ENCODE measurements at regions not wholly inside any gene's neighbourhood (a gene's known extent, or its start where the extent isn't known, plus 50 kb on each side); places are given as distances from the start of the nearest gene placed in this dataset.

DNA sequence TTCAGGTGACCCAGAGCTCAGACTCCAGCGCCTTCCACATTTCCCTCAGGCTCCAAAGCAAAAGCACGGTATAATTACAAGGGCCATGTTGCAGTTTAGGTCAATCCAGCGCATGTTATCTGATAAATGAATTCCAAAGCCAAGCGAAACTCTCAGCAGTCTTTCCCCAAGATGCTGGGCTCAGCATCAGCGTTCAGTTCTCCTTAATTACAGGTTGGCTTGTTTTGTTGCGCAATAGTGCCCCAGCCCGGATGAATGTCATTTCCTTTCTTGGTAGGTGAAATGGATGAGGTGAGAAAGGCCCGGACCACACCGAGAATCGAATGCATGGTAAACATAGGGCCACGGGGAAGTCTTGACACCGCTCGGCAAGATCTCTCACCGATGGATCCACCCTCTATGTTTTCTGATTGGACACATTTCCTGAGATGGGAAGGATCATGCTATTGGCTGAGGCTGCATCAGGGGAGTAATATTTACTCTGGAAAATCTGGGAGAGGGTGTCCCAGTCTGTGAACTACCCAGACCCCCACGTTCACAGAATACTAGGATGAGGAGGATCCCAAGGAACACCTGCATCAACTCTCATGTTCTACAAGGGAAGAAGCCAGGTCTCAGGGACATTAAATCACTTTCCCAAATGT lies 221.2 kb upstream of the ANKRD55 start:
- no peak for ATAC-seq (ENCODE audit: low read depth)
- no peak for DNase-seq (ENCODE audit: low spot score in 2 of 2)
- peaks cover 5% of the 10 kb centered on the region for H3K36me3 Mint-ChIP-seq
- peaks cover 22% of the 10 kb centered on the region for H3K4me1 Mint-ChIP-seq
- H3K27me3 Mint-ChIP-seq = no peaks in the 10 kb centered on the region
- no peak overlapping the region for H3K4me3 Mint-ChIP-seq
- peak overlapping the region; percentile 8 for H3K27ac Mint-ChIP-seq
- no peaks in the 10 kb centered on the region for H3K9me3 Mint-ChIP-seq

DNA sequence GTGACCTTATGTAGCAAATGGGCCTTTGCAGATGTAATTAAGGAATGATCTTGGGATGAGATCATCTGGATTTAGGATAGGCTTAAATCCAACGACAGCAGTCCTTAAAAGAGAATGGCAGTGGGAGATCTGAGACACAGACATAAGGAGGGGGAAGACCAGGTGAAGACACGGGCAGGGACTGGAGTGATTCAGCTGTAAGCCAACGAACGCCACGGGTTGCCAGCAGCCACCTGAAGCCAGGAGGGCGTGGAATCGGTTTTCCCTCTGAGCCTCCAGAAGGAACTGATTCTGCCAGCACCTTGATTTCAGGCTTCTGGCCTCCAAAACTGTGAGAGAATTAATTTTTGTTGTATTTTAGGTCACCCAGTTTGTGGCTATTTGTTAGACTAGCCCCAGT lies 218.6 kb upstream of the ANKRD55 start:
- no peak for DNase-seq (ENCODE audit: low spot score in 2 of 2)
- Mint-ChIP-seq H3K4me1 (peaks cover 35% of the 10 kb centered on the region), H3K36me3 (peaks cover 8% of the 10 kb centered on the region), H3K27ac (peak overlapping the region; percentile 56), H3K27me3 (no peaks in the 10 kb centered on the region), H3K9me3 (peaks cover 4% of the 10 kb centered on the region), H3K4me3 (no peak overlapping the region)
- no peak for ATAC-seq (ENCODE audit: low read depth)

DNA sequence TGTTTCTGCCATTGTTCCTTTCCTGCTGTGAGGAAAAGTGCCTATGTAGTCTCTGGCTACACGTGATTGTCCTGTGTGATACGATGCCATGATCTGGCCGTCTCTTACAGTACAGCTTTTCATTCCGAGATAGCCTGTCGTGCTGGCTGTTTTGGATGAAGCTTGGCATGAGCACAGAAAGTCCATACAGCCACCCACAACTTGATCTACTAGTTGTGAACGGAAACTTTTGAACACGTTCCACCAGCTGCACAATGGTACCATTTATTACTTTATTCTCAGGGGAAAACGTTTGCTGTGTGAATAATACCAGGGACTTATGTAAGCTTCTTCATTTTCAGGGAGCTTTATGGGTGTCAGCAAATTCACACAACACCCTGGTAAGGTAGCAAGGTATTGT lies 217.6 kb upstream of the ANKRD55 start:
- Mint-ChIP-seq H3K27ac (no peak overlapping the region), H3K4me1 (peaks cover 35% of the 10 kb centered on the region), H3K36me3 (peaks cover 6% of the 10 kb centered on the region), H3K9me3 (peaks cover 4% of the 10 kb centered on the region), H3K27me3 (no peaks in the 10 kb centered on the region), H3K4me3 (no peak overlapping the region)
- ATAC-seq (ENCODE audit: low read depth) (no peak), DNase-seq (ENCODE audit: low spot score in 2 of 2) (no peak)

DNA sequence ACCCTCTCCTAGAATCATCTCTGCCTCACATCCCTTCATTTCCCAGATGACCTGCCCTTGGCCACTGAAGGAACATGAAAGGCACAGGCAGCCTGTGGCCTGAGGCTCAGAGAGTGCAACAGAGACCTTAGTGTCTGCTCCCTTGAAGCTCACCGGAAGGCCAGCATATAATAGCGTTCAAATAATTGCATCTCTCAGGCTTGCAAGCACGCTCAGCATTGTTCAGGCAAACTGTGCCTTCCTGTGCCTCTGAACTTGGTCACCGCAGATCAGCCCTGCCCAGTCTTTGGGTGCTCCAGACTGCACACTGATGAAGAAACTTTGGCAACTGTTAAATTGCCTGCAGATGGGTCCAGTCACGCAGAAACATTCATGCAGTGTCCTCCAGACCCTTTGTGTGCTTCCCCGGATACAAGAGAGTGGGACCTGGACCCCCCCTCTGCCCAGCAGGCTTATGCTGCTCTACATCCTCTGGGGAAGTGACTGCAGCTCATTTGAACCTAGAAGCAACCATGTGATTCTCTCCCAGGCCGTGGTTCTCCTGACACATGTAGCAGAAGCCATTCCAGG lies 216.0 kb upstream of the ANKRD55 start:
- H3K9me3 Mint-ChIP-seq = peaks cover 4% of the 10 kb centered on the region
- H3K27me3 Mint-ChIP-seq = no peaks in the 10 kb centered on the region
- no peak overlapping the region for H3K4me3 Mint-ChIP-seq
- DNase-seq (ENCODE audit: low spot score in 2 of 2) = no peak
- no peak overlapping the region for H3K27ac Mint-ChIP-seq
- ATAC-seq (ENCODE audit: low read depth) = no peak
- H3K4me1 Mint-ChIP-seq = peaks cover 32% of the 10 kb centered on the region
- H3K36me3 Mint-ChIP-seq = peaks cover 3% of the 10 kb centered on the region

- Mint-ChIP-seq H3K9me3 (peaks cover 6% of the 10 kb centered on the region), H3K36me3 (peaks cover 4% of the 10 kb centered on the region), H3K27ac (peak overlapping the region; percentile 2), H3K27me3 (no peaks in the 10 kb centered on the region), H3K4me1 (peaks cover 32% of the 10 kb centered on the region), H3K4me3 (no peak overlapping the region)
- no peak for DNase-seq (ENCODE audit: low spot score in 2 of 2)
- ATAC-seq (ENCODE audit: low read depth) = no peak
Observed at GRCh38 chr5:56447656-56448055, 214.5 kb upstream of the ANKRD55 start.

DNA sequence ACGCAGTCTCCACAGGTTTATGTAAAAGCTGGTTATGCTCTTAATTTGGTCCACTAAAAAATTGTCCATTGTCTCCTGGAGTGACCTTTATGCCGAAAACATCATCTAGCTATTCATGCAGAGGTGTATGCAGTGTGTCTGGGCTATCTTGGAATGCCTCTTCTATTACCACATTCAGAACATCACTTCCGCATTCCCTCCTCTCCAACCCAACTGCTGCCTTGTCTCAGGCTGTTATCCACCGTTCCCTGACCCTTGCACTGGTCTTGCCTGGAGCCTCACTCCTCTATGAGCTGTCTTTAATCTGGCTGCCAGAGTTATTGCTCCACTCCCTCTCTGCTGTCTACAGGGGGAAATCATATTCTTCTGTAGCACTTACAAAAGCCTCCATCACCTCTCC lies 214.1 kb upstream of the ANKRD55 start:
- peaks cover 4% of the 10 kb centered on the region for H3K36me3 Mint-ChIP-seq
- DNase-seq (ENCODE audit: low spot score in 2 of 2) (no peak), ATAC-seq (ENCODE audit: low read depth) (no peak)
- peaks cover 6% of the 10 kb centered on the region for H3K9me3 Mint-ChIP-seq
- no peak overlapping the region for H3K4me3 Mint-ChIP-seq
- H3K27ac Mint-ChIP-seq = peak overlapping the region; percentile 2
- peaks cover 32% of the 10 kb centered on the region for H3K4me1 Mint-ChIP-seq
- H3K27me3 Mint-ChIP-seq = no peaks in the 10 kb centered on the region

- ATAC-seq (ENCODE audit: low read depth) = no peak
- Mint-ChIP-seq H3K4me1 (peaks cover 32% of the 10 kb centered on the region), H3K9me3 (peaks cover 6% of the 10 kb centered on the region), H3K36me3 (peaks cover 4% of the 10 kb centered on the region), H3K27me3 (no peaks in the 10 kb centered on the region), H3K27ac (no peak overlapping the region), H3K4me3 (no peak overlapping the region)
- no peak for DNase-seq (ENCODE audit: low spot score in 2 of 2)
Observed at GRCh38 chr5:56446728-56447127, 213.6 kb upstream of the ANKRD55 start.

- Mint-ChIP-seq H3K27ac (no peak overlapping the region), H3K4me1 (peaks cover 15% of the 10 kb centered on the region), H3K27me3 (no peaks in the 10 kb centered on the region), H3K36me3 (peaks cover 4% of the 10 kb centered on the region), H3K4me3 (no peak overlapping the region), H3K9me3 (peaks cover 6% of the 10 kb centered on the region)
- ATAC-seq (ENCODE audit: low read depth) = no peak
- DNase-seq (ENCODE audit: low spot score in 2 of 2) = no peak
Observed at GRCh38 chr5:56443826-56444225, 210.7 kb upstream of the ANKRD55 start.

- H3K27me3 Mint-ChIP-seq = no peaks in the 10 kb centered on the region
- H3K9me3 Mint-ChIP-seq = peaks cover 2% of the 10 kb centered on the region
- DNase-seq (ENCODE audit: low spot score in 2 of 2) (no peak), ATAC-seq (ENCODE audit: low read depth) (no peak)
- no peak overlapping the region for H3K4me3 Mint-ChIP-seq
- H3K4me1 Mint-ChIP-seq = peaks cover 3% of the 10 kb centered on the region
- no peak overlapping the region for H3K27ac Mint-ChIP-seq
- H3K36me3 Mint-ChIP-seq = peaks cover 1% of the 10 kb centered on the region
Observed at GRCh38 chr5:56440871-56441740, 208.0 kb upstream of the ANKRD55 start.

GRCh38 chr5:56434986-56435385 lies 201.9 kb upstream of the ANKRD55 start:
- peak overlapping the region; percentile 21 for H3K27ac Mint-ChIP-seq
- no peak overlapping the region for H3K4me3 Mint-ChIP-seq
- no peaks in the 10 kb centered on the region for H3K36me3 Mint-ChIP-seq
- H3K27me3 Mint-ChIP-seq = no peaks in the 10 kb centered on the region
- H3K4me1 Mint-ChIP-seq = peaks cover 18% of the 10 kb centered on the region
- DNase-seq (ENCODE audit: low spot score in 2 of 2) (no peak), ATAC-seq (ENCODE audit: low read depth) (no peak)
- H3K9me3 Mint-ChIP-seq = no peaks in the 10 kb centered on the region

DNA sequence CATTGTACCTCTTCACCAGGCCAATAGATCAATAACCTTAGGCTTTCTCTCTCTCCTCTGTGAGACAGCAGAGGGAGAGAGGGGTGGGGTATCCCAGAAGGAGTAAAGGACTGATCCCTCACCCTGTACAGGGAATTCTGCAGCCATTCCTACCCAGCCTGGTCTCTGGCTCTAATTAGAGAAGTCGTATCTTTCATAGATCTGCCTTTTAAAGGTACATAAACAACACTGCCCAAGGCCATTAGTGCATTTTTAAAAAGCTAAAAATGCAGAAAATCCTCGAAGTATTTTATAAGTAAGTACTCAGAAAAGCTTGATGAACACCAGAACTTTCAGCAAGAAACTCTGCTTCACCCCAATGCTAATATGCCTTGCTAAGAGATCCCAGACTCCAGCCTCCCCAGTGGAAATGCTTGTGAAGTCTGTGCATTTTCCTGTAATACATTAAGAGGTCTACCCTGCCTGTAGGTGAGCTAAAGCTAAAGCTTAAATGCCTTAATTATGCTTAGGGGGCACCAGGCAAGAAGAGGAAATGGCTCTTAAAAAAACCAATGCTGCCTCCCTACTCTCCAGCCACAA lies 200.0 kb upstream of the ANKRD55 start:
- ATAC-seq (ENCODE audit: low read depth) (peak; percentile 31), DNase-seq (ENCODE audit: low spot score in 2 of 2) (no peak)
- Mint-ChIP-seq H3K27ac (no peak overlapping the region), H3K36me3 (no peaks in the 10 kb centered on the region), H3K4me1 (peaks cover 18% of the 10 kb centered on the region), H3K9me3 (no peaks in the 10 kb centered on the region), H3K27me3 (no peaks in the 10 kb centered on the region), H3K4me3 (no peak overlapping the region)

- ATAC-seq (ENCODE audit: low read depth) = no peak
- peaks cover 21% of the 10 kb centered on the region for H3K4me1 Mint-ChIP-seq
- no peak overlapping the region for H3K27ac Mint-ChIP-seq
- H3K27me3 Mint-ChIP-seq = no peaks in the 10 kb centered on the region
- H3K9me3 Mint-ChIP-seq = peaks cover 2% of the 10 kb centered on the region
- H3K36me3 Mint-ChIP-seq = no peaks in the 10 kb centered on the region
- H3K4me3 Mint-ChIP-seq = no peak overlapping the region
- DNase-seq (ENCODE audit: low spot score in 2 of 2) = no peak
Observed at GRCh38 chr5:56432321-56432720, 199.2 kb upstream of the ANKRD55 start.

- Mint-ChIP-seq H3K27ac (no peak overlapping the region), H3K36me3 (no peaks in the 10 kb centered on the region), H3K4me1 (peaks cover 16% of the 10 kb centered on the region), H3K27me3 (no peaks in the 10 kb centered on the region), H3K4me3 (no peak overlapping the region), H3K9me3 (peaks cover 2% of the 10 kb centered on the region)
- ATAC-seq (ENCODE audit: low read depth) (no peak), DNase-seq (ENCODE audit: low spot score in 2 of 2) (no peak)
Observed at GRCh38 chr5:56430422-56430821, 197.3 kb upstream of the ANKRD55 start.

DNA sequence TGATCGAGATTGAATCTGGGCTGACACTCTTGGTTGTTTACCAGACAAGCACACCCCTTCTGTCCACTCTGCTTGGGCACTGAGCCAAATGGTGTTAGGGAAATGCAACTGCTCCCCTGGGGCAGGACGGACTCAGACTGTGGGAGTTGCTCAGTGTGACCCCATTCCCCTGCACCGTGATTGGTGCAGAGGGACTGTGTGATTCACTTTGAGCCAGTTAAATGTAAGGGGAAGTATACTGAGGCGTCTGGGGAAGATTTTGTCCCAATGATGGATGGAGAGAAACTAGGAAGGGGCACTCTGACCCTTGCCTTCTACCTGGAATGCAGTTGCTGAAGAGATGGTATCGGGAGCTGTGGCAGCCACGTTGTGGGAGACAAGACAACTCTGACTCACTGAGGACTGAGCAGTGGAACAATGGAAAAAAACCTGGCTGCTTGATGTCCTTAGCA lies 196.0 kb upstream of the ANKRD55 start:
- ATAC-seq (ENCODE audit: low read depth) = no peak
- H3K36me3 Mint-ChIP-seq = peaks cover 2% of the 10 kb centered on the region
- no peak for DNase-seq (ENCODE audit: low spot score in 2 of 2)
- H3K27me3 Mint-ChIP-seq = no peaks in the 10 kb centered on the region
- peaks cover 16% of the 10 kb centered on the region for H3K4me1 Mint-ChIP-seq
- H3K4me3 Mint-ChIP-seq = no peak overlapping the region
- peaks cover 2% of the 10 kb centered on the region for H3K9me3 Mint-ChIP-seq
- no peak overlapping the region for H3K27ac Mint-ChIP-seq

Data from memory B cell (primary cell).